H1 (cell line): ENCODE measurements at regions not wholly inside any gene's neighbourhood (a gene's known extent, or its start where the extent isn't known, plus 50 kb on each side); places are given as distances from the start of the nearest gene placed in this dataset.

ENCODE experiments used
- POLR2A ChIP-seq, 2 experiments: IDR thresholded peaks; 1 replicate in 1 of 2; 2 replicates in 1 of 2; pipeline ENCODE4 v1.6.1; 2011; ENCODE audit warnings: low read depth in 2 of 2, low read length in 2 of 2, mild to moderate bottlenecking in 2 of 2; ENCODE audit errors: control extremely low read depth in 1 of 2
- TF ChIP-seq, protein P1 (sequence below): fragments of 300-600 bp; sonication (generic); IDR thresholded peaks from 2 replicates; pipeline ENCODE4 v1.7.1; 2012; ENCODE audit warnings: low read length, moderate library complexity, mild to moderate bottlenecking, inconsistent platforms; ENCODE audit not compliant: insufficient replicate concordance

DNA sequence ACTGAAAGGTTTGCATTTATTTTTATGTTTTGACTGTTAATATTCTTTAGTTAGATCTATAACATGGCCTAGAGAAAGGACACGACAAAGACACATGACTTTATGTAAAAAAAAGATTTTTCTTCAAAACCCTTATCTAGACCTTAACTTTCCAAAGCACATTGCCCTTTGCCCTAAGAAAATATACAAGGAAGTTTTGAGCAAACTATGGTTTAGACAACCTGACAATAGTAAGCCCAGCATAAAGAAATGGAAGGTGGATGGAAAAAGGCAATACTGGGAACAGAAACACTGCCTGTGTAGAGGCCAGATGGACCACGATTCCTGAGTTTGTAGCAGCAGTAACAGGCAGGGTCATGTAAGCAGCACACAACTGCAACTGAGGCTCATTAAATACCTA is 724.0 kb downstream of the GALC start (continued):
- TF ChIP-seq, protein P1, sequence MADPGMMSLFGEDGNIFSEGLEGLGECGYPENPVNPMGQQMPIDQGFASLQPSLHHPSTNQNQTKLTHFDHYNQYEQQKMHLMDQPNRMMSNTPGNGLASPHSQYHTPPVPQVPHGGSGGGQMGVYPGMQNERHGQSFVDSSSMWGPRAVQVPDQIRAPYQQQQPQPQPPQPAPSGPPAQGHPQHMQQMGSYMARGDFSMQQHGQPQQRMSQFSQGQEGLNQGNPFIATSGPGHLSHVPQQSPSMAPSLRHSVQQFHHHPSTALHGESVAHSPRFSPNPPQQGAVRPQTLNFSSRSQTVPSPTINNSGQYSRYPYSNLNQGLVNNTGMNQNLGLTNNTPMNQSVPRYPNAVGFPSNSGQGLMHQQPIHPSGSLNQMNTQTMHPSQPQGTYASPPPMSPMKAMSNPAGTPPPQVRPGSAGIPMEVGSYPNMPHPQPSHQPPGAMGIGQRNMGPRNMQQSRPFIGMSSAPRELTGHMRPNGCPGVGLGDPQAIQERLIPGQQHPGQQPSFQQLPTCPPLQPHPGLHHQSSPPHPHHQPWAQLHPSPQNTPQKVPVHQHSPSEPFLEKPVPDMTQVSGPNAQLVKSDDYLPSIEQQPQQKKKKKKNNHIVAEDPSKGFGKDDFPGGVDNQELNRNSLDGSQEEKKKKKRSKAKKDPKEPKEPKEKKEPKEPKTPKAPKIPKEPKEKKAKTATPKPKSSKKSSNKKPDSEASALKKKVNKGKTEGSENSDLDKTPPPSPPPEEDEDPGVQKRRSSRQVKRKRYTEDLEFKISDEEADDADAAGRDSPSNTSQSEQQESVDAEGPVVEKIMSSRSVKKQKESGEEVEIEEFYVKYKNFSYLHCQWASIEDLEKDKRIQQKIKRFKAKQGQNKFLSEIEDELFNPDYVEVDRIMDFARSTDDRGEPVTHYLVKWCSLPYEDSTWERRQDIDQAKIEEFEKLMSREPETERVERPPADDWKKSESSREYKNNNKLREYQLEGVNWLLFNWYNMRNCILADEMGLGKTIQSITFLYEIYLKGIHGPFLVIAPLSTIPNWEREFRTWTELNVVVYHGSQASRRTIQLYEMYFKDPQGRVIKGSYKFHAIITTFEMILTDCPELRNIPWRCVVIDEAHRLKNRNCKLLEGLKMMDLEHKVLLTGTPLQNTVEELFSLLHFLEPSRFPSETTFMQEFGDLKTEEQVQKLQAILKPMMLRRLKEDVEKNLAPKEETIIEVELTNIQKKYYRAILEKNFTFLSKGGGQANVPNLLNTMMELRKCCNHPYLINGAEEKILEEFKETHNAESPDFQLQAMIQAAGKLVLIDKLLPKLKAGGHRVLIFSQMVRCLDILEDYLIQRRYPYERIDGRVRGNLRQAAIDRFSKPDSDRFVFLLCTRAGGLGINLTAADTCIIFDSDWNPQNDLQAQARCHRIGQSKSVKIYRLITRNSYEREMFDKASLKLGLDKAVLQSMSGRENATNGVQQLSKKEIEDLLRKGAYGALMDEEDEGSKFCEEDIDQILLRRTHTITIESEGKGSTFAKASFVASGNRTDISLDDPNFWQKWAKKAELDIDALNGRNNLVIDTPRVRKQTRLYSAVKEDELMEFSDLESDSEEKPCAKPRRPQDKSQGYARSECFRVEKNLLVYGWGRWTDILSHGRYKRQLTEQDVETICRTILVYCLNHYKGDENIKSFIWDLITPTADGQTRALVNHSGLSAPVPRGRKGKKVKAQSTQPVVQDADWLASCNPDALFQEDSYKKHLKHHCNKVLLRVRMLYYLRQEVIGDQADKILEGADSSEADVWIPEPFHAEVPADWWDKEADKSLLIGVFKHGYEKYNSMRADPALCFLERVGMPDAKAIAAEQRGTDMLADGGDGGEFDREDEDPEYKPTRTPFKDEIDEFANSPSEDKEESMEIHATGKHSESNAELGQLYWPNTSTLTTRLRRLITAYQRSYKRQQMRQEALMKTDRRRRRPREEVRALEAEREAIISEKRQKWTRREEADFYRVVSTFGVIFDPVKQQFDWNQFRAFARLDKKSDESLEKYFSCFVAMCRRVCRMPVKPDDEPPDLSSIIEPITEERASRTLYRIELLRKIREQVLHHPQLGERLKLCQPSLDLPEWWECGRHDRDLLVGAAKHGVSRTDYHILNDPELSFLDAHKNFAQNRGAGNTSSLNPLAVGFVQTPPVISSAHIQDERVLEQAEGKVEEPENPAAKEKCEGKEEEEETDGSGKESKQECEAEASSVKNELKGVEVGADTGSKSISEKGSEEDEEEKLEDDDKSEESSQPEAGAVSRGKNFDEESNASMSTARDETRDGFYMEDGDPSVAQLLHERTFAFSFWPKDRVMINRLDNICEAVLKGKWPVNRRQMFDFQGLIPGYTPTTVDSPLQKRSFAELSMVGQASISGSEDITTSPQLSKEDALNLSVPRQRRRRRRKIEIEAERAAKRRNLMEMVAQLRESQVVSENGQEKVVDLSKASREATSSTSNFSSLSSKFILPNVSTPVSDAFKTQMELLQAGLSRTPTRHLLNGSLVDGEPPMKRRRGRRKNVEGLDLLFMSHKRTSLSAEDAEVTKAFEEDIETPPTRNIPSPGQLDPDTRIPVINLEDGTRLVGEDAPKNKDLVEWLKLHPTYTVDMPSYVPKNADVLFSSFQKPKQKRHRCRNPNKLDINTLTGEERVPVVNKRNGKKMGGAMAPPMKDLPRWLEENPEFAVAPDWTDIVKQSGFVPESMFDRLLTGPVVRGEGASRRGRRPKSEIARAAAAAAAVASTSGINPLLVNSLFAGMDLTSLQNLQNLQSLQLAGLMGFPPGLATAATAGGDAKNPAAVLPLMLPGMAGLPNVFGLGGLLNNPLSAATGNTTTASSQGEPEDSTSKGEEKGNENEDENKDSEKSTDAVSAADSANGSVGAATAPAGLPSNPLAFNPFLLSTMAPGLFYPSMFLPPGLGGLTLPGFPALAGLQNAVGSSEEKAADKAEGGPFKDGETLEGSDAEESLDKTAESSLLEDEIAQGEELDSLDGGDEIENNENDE = no peak
- TF ChIP-seq POLR2A (IDR thresholded peaks at IDR 0.05; ENCODE audit: control extremely low read depth in 1 of 2, low read depth in 2 of 2, low read length in 2 of 2) = no peak
